ENCODE measurements at regions not wholly inside any gene's neighbourhood (a gene's known extent, or its start where the extent isn't known, plus 50 kb on each side); places are given as distances from the start of the nearest gene placed in this dataset.
"Not testable (repeated sequence)": the region's sequence is repeated elsewhere in the genome, so short reads cannot be mapped to it uniquely, and the experiment has no call there.

DNA sequence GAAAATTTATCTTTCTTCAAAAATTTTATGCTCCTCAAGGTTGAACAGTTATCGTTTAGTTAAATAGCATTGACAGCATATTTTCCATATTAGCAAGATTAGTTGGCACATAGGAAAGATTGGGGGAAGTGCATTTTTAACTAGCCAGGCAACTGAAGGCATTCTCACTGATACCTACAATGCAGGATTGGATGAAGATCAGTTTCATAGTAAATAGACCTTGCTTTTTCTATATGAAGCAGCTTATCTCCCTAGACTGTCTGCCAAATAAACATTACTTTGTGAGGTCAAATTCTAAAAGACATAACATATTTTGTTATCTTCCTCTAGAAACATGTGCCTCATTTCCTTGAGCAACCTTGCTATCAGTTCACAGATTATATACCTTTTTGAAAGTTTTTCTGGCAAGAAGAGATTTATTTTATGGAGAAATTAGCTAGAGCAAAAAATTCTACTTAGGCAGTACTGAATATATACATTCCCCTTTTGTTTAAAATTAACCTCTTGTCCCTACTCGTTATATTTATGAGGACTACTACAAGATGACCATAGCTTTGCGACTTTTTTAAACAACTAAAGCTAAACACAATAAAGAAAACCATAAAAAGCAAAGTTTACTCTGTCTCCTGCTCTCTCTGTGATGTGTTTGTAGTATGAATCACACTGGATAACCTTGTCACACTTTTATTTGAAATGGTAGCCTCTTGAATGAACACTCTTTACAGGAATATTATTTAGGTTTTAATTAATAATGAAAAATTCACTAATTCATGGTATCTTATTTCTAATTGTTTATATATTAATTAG is 654.9 kb upstream of the TBL1XR1 start:
- DNase-seq (ENCODE audit: low spot score): no peak

DNA sequence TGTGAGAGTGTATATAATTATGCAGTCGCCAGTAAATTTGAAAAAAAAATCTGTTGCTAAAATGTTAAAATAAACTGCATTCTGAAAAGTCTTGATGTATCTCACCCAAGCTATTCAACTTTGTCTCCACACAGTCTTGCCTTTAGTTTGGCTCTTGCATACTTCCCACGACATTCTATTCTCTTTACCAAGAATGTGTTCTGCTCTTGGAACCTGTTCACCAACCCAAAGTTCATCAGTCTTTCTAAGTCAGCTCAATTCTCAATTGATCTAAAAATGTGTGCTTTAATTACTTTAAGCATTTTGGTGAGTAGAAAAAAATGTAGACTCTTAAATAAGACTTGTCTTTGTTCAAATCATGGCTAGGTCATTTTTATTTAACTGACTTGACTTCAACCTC is 657.7 kb upstream of the TBL1XR1 start:
- no peak for DNase-seq (ENCODE audit: low spot score)

DNA sequence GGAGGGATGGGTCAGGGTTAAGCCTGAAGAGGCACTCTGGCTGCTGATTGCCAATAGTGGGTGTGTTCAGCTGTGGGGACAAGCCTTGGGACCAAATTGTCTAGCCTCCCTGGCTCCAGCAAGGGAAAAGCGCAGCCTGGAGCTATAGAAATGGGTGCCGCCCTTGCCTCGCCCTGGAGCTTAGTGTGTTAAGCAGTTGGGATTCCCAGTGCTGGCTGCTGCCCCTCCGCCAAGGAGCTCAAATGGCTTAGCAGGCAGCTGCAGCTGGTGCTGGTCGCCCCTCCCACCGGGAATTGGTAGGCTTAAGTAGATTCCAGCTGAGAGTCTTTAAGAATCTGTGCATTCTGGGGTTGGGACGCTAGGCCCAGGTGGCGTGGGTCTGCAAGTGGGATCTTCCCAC is 662.9 kb upstream of the TBL1XR1 start:
- DNase-seq (ENCODE audit: low spot score): no peak

DNA sequence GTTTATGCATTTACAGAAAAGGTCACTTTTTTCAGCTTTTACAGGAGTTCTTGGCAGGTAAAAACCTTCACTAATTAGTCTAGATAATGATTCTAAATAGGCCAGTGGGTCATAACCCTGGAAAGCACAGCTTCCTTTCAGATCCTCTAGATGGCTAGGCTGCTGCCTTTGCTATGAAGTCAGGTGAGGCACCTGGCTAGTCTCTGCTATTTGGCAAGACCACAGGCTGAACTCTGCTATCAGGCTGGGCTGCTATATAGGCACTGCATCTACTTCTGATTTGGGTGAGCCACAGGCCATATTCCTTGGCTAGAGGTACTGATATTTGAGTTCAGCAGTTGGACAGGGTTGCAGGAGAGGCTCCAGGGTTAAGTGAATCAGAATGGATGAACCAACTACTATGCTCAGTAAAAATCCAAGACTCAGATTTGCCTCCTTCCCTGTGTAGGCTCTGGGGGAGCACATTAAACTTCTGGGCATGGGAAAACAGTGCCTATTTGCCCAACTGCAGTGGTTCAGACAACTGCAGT is 665.7 kb upstream of the TBL1XR1 start:
- DNase-seq (ENCODE audit: low spot score): no peak

DNA sequence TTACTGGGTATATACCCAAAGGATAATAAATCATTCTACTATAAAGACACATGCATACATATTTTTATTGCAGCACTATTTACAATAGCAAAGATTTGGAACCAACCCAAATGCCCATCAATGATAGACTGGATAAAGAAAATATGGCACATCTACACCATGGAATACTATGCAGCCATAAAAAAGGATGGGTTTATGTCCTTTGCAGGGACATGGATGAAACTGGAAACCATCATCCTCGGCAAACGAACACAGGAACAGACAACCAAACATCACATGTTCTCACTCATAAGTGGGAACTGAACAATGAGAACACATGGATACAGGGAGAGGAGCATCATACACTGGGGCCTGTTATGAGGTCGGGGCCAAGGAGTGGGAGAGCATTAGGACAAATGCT is 665.0 kb upstream of the KCNMB2 start:
- not testable (repeated sequence) for DNase-seq (ENCODE audit: low spot score)

DNA sequence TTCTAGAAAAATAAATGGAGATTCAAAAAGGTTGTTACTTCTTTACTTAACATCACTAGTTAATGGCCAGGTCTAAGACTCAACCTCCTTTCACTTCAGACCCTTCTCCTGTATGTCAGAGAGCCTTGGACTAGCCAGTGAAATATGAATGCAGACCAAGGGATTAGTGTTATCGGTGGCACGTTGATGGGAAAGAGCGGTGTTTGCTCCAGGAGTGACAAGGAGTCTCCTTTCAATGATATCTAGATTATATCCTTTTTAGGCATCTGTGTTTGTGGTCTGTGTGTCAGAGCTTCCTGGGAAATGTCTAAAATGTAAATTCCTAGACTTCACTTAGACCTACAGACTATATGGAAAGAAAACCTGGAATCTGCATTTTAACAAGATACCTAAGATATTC is 658.0 kb upstream of the KCNMB2 start:
- no peak for DNase-seq (ENCODE audit: low spot score)

DNA sequence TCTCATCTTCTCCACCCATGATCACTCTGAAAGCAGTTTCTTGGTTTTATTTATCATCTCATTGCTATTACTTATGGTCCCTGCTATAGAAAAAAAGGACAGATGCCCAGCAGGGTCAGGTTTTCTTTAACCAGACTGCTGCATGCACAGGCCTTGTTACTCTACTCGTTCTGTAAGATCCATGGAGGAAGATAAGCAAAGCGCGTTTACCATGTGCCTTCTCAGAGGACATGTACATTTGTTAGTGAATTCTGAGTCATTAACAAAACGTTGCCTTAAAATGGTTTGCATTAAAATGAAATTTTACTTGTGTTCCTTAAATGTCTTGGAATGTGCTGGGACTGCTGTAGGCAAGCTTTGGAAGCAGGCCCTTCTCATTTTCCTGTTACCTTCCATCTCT is 657.3 kb upstream of the KCNMB2 start:
- no peak for DNase-seq (ENCODE audit: low spot score)

DNA sequence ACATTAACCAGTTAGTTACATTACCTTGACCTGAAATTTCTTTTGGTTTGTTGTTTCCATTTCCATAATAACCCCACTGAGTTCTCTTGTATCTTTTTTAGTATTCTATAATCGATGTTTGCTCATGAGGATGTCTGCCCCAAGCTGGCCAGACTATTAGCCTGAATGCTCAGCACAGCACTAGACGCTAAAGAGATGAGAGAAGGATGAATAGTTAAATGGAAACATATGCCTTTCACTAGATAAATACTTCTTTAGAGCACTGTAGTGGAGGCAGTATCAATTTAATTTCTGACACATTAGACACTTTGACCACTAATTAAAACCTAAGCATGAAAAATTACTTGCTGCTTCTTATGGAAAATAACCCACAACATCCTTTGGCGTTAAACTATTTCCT is 654.9 kb upstream of the KCNMB2 start:
- DNase-seq (ENCODE audit: low spot score): no peak

DNA sequence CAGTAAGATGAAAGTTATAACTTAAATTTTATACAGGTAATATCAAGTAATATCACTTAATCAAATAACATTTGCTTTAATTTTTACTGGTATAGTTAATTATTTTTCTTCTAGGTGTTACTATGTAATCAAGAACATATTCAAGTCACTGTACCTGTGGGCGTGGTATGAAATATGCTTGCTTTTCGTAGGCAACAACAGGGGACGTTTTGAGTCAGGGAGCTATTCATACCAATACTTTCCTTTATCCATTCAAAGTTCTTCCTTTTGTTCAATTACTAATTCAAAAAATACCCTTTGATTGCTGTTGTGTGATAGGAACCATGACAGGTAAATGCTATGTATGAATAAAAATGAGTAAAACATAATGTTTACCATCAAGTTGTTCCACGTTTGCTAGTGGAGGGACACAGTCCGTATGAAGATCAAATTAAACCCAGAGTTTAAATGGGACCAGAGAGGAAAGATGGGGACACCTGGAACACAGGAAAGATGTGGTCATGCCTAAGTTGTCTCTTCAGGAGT is 654.0 kb upstream of the KCNMB2 start:
- no peak for DNase-seq (ENCODE audit: low spot score)

DNA sequence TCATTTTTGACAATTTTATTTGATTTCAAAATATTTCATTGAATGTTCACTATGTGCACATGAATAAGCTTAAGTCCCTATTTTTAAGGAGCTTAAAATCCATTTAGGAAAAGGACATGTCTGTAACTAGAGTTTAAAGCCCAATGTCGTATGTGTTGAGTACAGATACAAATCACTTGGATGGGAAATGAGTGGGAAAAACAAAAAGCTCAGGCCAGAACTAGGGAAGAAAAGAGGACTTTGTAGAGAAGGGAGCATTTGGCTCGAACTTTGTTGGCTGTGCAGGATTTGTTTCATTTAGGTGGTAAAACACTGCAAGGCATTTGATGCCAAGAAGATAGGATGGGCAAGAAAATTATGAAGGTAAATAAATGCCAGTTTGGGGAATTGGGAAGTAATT is 653.1 kb upstream of the KCNMB2 start:
- no peak for DNase-seq (ENCODE audit: low spot score)

DNA sequence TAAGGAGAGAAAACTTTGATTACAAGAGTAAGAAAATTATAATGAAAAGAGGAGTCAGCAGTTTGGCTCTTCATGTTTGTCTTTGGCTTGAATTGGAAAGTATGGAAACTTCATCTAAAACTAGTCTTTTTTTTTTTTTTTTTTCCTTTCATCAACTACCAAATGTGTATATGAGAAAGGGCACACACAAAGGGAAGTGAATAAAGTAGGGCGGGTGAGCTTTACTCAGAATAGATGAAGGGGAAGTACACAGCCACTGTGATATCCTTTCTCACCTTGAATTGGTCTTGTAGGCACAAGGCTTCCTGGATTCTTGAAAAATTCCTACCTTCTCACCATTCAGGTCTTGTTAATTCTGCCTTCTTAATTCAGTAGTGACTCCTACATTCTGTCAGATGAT is 652.3 kb upstream of the KCNMB2 start:
- DNase-seq (ENCODE audit: low spot score): no peak

DNA sequence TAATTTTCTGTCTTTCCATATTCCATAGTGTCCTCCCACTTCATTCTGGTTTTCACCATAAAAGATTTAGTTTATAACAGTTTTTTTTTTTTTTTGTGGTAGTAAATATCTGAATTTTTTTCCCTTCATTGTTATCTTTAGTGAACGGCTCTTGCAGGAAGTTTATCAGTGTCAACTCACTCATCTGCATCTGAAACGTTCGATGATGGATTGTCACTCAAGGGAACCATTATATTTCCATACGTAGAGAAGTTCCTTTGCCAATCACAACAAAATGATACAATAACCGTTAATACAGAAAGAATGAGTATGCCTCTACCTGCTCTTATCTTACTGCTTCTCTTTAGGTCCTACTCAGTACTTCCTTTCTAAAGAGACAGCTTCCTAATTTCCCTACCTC is 651.2 kb upstream of the KCNMB2 start:
- no peak for DNase-seq (ENCODE audit: low spot score)

DNA sequence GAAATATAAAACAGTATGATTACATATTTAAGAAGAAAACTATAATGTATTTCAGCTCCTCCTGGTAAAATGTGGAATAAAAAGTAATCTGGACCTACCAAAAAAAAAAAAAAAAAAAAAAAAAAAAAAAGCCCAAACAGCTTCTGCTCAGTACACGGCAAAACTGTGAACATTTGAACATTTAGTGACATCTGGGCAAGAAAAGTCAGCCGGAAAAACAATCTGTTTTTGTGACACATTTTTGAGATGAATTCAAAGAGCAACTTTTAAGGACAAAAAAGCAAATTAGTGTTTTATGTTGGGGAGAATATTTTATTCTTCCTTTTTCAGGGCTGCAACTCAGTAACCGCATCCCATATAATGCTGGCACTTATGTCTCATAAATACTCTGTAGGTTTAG is 649.7 kb upstream of the KCNMB2 start:
- DNase-seq (ENCODE audit: low spot score): no peak

DNA sequence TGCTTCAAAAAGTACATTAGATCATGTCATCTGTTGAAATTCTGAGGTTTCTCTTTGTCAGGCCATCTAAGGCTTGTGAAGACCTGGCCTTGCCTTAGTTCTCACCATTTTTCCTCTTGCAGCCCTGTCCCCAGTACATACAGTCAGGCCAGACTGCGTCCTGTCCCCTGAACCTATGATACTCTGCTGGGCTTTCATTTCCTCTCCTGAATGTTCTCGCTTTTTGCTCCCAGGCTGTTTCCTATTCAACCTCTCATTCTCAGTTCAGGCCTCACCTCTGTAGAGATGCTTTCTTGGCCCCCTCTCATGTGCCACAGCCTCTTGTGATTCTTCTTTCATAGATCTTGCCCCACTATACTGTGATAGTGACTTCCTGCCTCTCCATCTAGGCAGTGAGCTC is 648.8 kb upstream of the KCNMB2 start:
- DNase-seq (ENCODE audit: low spot score): no peak

DNA sequence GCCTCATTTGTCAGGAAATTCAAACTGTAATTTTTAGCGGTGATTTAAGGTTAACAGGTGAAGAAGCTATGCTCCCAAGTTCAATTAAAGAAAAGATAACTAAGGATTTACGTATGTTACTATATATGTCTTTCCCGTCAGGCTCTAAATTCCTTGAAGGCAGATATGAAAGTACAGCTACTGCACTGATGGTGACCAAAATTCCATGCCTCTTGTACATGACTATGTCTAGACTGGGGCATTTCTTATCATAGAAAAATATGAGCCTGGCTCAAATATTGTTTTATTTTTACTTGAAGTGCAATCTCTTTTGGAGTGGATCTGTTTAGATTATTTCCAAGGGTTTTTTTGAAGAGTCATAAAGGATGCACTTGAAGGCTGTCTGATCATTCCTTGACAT is 647.1 kb upstream of the KCNMB2 start:
- DNase-seq (ENCODE audit: low spot score): no peak

DNA sequence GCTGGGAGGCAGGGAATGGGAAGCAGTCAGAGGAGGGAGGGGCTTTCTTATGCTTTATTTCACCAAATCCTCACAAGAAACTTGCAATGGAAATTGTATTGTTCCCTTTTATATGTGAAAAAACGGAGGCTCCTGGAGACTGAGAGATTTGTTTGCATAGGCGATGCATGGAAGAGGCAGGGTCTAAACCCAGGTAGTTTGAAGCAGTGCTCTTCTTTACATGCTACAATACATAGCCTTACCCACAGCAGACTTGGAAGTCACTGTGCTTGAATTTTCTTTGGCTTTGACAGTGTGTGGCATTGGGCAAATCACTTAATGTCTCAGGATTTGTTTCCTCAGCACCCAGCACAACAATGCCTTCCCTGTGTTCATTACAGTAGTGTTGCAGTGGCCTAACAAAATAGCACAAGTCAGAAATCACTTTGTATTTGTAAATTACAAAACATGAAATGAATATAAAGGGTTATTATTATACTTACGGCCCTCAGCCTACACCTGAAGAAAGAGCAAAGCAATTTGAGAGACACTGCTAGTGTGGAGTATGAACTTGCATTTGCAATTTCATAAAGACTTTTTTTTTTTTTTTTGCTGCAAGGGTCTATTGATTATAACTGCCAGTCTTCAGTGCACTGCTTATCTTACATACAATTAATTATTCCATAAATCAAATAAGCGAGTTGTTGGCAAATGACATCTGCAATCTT is 646.4 kb upstream of the KCNMB2 start:
- no peak for DNase-seq (ENCODE audit: low spot score)

DNA sequence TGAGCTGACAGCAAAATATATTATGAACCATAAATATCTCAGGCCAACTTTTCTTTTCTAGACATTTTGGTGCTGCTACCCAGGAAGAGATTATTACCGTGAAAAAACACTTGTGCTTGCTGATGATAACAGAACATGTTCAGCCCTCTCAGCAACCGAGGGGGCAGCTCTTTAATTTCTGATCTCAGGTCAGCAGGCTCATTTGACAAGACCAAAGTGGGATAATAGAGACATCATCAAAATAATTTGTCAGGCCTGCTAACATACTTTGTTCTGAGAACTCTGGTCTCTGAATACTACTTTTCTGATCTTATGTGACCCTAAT is 645.9 kb upstream of the KCNMB2 start:
- no peak for DNase-seq (ENCODE audit: low spot score)

DNA sequence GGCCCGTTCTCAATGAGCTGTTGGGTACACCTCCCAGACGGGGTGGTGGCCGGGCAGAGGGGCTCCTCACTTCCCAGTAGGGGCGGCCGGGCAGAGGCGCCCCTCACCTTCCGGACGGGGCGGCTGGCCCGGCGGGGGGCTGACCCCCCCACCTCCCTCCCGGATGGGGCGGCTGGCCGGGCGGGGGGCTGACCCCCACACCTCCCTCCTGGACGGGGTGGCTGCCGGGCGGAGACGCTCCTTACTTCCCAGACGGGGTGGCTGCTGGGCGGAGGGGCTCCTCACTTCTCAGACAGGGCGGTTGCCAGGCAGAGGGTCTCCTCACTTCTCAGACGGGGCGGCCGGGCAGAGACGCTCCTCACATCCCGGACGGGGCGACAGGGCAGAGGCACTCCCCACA is 644.7 kb upstream of the KCNMB2 start:
- DNase-seq (ENCODE audit: low spot score): not testable (repeated sequence)

DNA sequence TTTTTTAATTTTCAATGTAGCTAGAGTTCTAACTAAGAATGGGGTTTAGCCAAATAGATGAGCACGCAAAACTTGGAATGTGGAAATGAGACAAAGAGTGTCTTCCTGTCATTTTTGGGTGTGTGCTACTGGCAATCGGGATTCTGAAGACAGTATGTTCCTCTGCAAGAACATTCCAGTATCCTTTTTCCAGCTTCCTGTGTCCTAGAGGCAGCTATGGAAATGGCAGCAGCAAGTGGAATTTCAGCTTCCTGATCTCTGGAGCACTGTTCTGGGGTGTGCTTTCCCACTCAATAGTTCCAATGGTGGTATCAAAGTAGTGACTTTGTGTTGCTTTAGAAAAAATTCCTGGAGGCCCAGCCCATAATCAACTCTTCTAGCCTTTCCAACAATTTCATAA is 642.9 kb upstream of the KCNMB2 start:
- peak; percentile 7 for DNase-seq (ENCODE audit: low spot score)

DNA sequence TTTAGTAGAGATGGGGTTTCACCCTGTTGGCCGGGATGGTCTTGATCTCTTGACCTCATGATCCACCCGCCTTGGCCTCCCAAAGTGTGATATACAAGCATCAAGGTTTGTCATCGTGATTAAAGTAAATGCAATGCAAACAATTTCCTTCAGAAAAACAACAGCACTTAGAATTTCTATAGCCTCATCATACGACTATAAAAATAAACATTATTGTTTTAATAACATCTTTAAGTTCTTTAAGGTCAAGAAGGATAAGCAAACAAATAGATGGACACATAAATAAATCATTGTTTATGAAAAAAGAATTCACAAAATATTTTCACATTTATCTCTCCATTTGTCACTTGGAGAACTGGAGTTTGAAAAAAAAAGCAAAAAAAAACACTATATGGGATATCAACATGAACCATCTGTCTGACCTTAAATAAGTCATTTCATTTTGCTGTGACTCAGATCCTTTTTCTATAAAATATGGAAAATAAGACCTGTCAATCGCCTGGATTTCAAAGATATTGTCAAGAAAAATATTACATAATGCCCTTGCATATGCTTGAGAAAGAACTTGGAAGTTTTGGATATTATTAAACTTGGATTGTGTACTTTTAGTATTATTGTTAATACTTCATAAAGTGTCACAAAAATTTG is 642.0 kb upstream of the KCNMB2 start:
- DNase-seq (ENCODE audit: low spot score): peak; percentile 42

DNA sequence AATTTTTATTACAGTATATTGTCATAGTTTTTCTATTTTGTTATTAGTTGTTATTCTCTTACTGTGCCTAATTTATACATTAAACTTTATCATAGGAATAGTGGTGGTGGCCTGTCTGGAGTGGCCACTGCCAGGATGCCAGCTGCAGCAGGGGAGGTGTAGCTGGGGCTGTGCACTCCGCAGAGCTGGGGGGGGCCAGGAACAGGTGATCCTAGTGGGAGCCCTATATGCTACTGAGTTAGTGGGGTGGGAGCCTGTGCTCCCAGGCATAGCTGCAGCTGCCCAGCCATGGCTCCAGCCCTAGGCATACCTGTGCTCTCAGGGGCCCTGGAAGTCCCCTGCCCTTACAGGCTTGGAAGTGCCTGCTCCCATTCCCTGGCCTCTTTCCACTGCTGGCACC is 638.1 kb upstream of the KCNMB2 start:
- DNase-seq (ENCODE audit: low spot score): no peak

DNA sequence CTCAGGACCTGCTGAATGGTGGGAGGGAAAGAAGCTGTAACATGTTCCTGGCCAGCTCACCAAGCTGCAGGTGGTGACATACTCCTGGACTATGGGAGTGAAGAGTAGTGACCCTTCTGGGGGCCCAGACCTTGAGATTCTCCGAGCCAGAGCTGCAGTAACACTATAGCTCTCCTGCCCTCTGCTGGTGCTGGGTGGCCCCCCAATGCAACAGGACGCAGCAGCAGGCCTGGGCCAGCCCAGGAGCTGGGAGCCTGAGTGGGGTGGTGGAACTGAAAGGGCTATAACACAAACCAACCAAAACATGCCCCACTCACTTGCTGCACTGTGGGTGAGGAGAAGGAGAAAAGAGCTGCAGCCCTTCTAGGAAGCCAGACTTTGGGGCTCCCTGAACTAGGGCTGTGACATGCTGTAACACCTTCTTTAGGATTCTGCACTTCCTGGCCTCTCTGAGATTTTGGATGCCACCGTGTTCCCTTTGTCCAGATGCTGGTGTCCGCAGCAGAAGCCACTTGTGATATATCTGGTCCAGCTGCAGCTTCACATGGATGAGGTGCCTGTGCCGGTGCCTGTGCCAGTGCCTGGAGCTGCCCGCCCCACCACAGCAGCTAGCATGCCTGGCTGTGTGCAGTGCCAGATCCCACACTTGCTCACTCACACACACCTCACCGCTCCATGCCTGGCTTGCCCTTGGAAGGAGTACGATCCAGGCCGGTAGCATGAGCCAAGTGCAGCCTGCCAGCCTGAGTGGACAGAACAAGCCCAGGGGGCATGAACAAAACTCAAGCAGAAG is 636.8 kb upstream of the KCNMB2 start:
- no peak for DNase-seq (ENCODE audit: low spot score)
